Amniotic stem cell (primary cell): ENCODE measurements at regions not wholly inside any gene's neighbourhood (a gene's known extent, or its start where the extent isn't known, plus 50 kb on each side); places are given as distances from the start of the nearest gene placed in this dataset.
"Not testable (repeated sequence)": the region's sequence is repeated elsewhere in the genome, so short reads cannot be mapped to it uniquely, and the experiment has no call there.

Source experiments
- DNase-seq: peaks from one replicate; lab custom pipeline; 2025; lab: John Stamatoyannopoulos, UW

GRCh38 chr14:51444353-51445000 is 204.4 kb downstream of the TMX1 start:
- DNase-seq = no peak

- no peak for DNase-seq
Observed at GRCh38 chr14:51445001-51445390, 204.9 kb downstream of the TMX1 start.

- DNase-seq = no peak
Observed at GRCh38 chr14:51446771-51447170, 204.9 kb upstream of the FRMD6 start.

GRCh38 chr14:51447411-51447810 is 204.3 kb upstream of the FRMD6 start:
- no peak for DNase-seq

GRCh38 chr14:51448831-51449670 is 202.7 kb upstream of the FRMD6 start:
- DNase-seq = no peak

GRCh38 chr14:51449681-51450080 is 202.0 kb upstream of the FRMD6 start:
- DNase-seq = no peak

- DNase-seq = no peak
Observed at GRCh38 chr14:51451561-51451960, 200.1 kb upstream of the FRMD6 start.

- DNase-seq = no peak
Observed at GRCh38 chr14:51453869-51454268, 197.8 kb upstream of the FRMD6 start.

- no peak for DNase-seq
Observed at GRCh38 chr14:51454351-51454750, 197.4 kb upstream of the FRMD6 start.

GRCh38 chr14:51455041-51455835 is 196.5 kb upstream of the FRMD6 start:
- DNase-seq = no peak

- DNase-seq = no peak
Observed at GRCh38 chr14:51457843-51458562, 193.7 kb upstream of the FRMD6 start.

GRCh38 chr14:51458563-51458955 is 193.2 kb upstream of the FRMD6 start:
- DNase-seq = no peak

- no peak for DNase-seq
Observed at GRCh38 chr14:51460011-51460410, 191.7 kb upstream of the FRMD6 start.

- DNase-seq = no peak
Observed at GRCh38 chr14:51462182-51462581, 189.5 kb upstream of the FRMD6 start.

GRCh38 chr14:51462706-51463105 is 189.0 kb upstream of the FRMD6 start:
- DNase-seq = no peak

GRCh38 chr14:51463461-51463860 is 188.2 kb upstream of the FRMD6 start:
- DNase-seq = no peak

- no peak for DNase-seq
Observed at GRCh38 chr14:51464411-51464810, 187.3 kb upstream of the FRMD6 start.

- no peak for DNase-seq
Observed at GRCh38 chr14:51465486-51465885, 186.2 kb upstream of the FRMD6 start.

- not testable (repeated sequence) for DNase-seq
Observed at GRCh38 chr14:51467392-51467791, 184.3 kb upstream of the FRMD6 start.

GRCh38 chr14:51468523-51468922 is 183.2 kb upstream of the FRMD6 start:
- DNase-seq = no peak

GRCh38 chr14:51472881-51473280 is 178.8 kb upstream of the FRMD6 start:
- no peak for DNase-seq

- no peak for DNase-seq
Observed at GRCh38 chr14:51473351-51473750, 178.4 kb upstream of the FRMD6 start.
